B cell (primary cell): ENCODE measurements at regions not wholly inside any gene's neighbourhood (a gene's known extent, or its start where the extent isn't known, plus 50 kb on each side); places are given as distances from the start of the nearest gene placed in this dataset.

ENCODE experiments used
- ATAC-seq: fragments of 200-7000 bp; cut with Tn5 transposase; one replicate; pipeline ENCODE4 v1.10.0; 2021; ENCODE audit warnings: low read depth, mild to moderate bottlenecking, moderate number of reproducible peaks, moderate library complexity
- CTCF ChIA-PET: fragments of 350-600 bp; sonication (Branson Sonifier 250); formaldehyde crosslinking; loops from one replicate; lab custom pipeline; 2021; ENCODE audit warnings: antibody characterized with exemption, inconsistent platforms; lab: Charles Lee
- POLR2A ChIA-PET: fragments of 350-600 bp; sonication (Branson Sonifier 250); formaldehyde crosslinking; loops from one replicate; lab custom pipeline; 2021; ENCODE audit warnings: antibody characterized with exemption; lab: Charles Lee
- DNase-seq: peaks from one replicate; pipeline ENCODE4 v3.0.0; 2013
- H2AFZ ChIP-seq: 2 replicates; pipeline ENCODE4 v1.6.1; 2012; ENCODE audit warnings: mild to moderate bottlenecking, low read depth, low read length; ENCODE audit not compliant: insufficient read depth, poor library complexity, severe bottlenecking
- H3K27ac ChIP-seq, 2 donors: 1 replicate in 1 of 2; 2 replicates in 1 of 2; pipeline ENCODE4 v1.5.1; 2012 to 2013; ENCODE audit warnings: low read length in 2 of 2, mild to moderate bottlenecking in 2 of 2, moderate library complexity in 1 of 2
- H3K27me3 ChIP-seq, 4 experiments: fragments of 200-600 bp in 1 of 4; sonication (generic) in 1 of 4; replicated peaks in 1 of 4; 1 replicate in 2 of 4; 2 replicates in 2 of 4; pipeline versions ENCODE4 v1.6.1 to v1.7.0; 2013 to 2016; ENCODE audit warnings: low read length in 3 of 4, mild to moderate bottlenecking in 2 of 4, mixed read lengths in 1 of 4, moderate library complexity in 1 of 4; ENCODE audit not compliant: insufficient read depth in 4 of 4, control insufficient read depth in 3 of 4; ENCODE audit errors: control extremely low read depth in 1 of 4
- H3K36me3 ChIP-seq, 2 experiments: replicated peaks in 1 of 2; 1 replicate in 1 of 2; 2 replicates in 1 of 2; pipeline versions ENCODE4 v1.6.1 to v1.7.1; 2013; ENCODE audit warnings: low read length in 1 of 2; ENCODE audit not compliant: insufficient read depth in 2 of 2, control insufficient read depth in 1 of 2; ENCODE audit errors: control extremely low read depth in 1 of 2, extremely low read depth in 1 of 2
- H3K4me1 ChIP-seq, 2 donors: fragments of 200-600 bp in 1 of 2; sonication (generic) in 1 of 2; 1 replicate in 1 of 2; 2 replicates in 1 of 2; pipeline versions ENCODE4 v1.5.1 to v1.6.1; 2013 to 2017; ENCODE audit warnings: low read length in 2 of 2; ENCODE audit not compliant: control insufficient read depth in 2 of 2, insufficient read depth in 2 of 2
- H3K4me2 ChIP-seq: replicated peaks from 2 replicates; pipeline ENCODE3; 2012; ENCODE audit warnings: mild to moderate bottlenecking, low read depth, low read length; ENCODE audit not compliant: poor library complexity, severe bottlenecking
- H3K4me3 ChIP-seq, 5 experiments: fragments of 200-600 bp in 1 of 5; sonication (generic) in 1 of 5; 1 replicate in 3 of 5; 2 replicates in 2 of 5; pipeline versions ENCODE4 v1.5.1 to v1.7.0; 2011 to 2016; ENCODE audit warnings: low read length in 4 of 5, mild to moderate bottlenecking in 4 of 5, low read depth in 2 of 5, control low read depth in 1 of 5, moderate library complexity in 1 of 5; ENCODE audit not compliant: insufficient read depth in 1 of 5; ENCODE audit errors: control extremely low read depth in 1 of 5, extremely low read depth in 1 of 5
- H3K79me2 ChIP-seq: fragments of 200-600 bp; sonication (generic); one replicate; pipeline ENCODE4 v1.6.0; 2016; ENCODE audit warnings: low read length; ENCODE audit not compliant: control insufficient read depth, insufficient read depth
- H3K9ac ChIP-seq: fragments of 200-600 bp; sonication (generic); 2 replicates; pipeline ENCODE4 v1.6.1; 2017; ENCODE audit warnings: mild to moderate bottlenecking, low read length, moderate library complexity
- H3K9me3 ChIP-seq, 3 donors: one replicate each; pipeline versions ENCODE4 v1.6.1 to v1.7.1; 2013; ENCODE audit warnings: low read length in 2 of 3; ENCODE audit not compliant: control insufficient read depth in 2 of 3, insufficient read depth in 1 of 3; ENCODE audit errors: control extremely low read depth in 1 of 3
- H4K20me1 ChIP-seq: 2 replicates; pipeline ENCODE4 v1.6.0; 2012; ENCODE audit warnings: mild to moderate bottlenecking, low read length; ENCODE audit not compliant: insufficient read depth, control insufficient read depth, poor library complexity, severe bottlenecking
- H3K27ac Mint-ChIP-seq: one replicate; pipeline ENCODE4 v1.8.0; 2021; ENCODE audit warnings: mixed read lengths
- H3K27me3 Mint-ChIP-seq: one replicate; pipeline ENCODE4 v1.8.0; 2021; ENCODE audit warnings: mixed read lengths
- H3K4me1 Mint-ChIP-seq: one replicate; pipeline ENCODE4 v1.8.0; 2021; ENCODE audit warnings: mixed read lengths
- H3K4me3 Mint-ChIP-seq: one replicate; pipeline ENCODE4 v1.8.0; 2021; ENCODE audit warnings: mixed read lengths
- H3K9me3 Mint-ChIP-seq: one replicate; pipeline ENCODE4 v1.8.0; 2022; ENCODE audit warnings: mixed read lengths; ENCODE audit not compliant: insufficient read depth
- CTCF ChIP-seq: fragments of 200-600 bp; IDR thresholded peaks from one replicate; pipeline ENCODE4 v1.8.0; 2022; ENCODE audit warnings: antibody characterized with exemption, mild to moderate bottlenecking
- EZH2 ChIP-seq: IDR thresholded peaks from 2 replicates; pipeline ENCODE4 v1.6.1; 2012; ENCODE audit warnings: borderline replicate concordance, low read depth, mild to moderate bottlenecking, moderate library complexity, low read length; ENCODE audit not compliant: insufficient read depth, poor library complexity, severe bottlenecking
- intact Hi-C: fragments of 100-400 bp; cut with micrococcal nuclease; formaldehyde crosslinking; loops from one replicate; pipeline ENCODE4 v1.10.0; 2022

GRCh38 chr13:64305246-64305645 is 2889.6 kb upstream of the PCDH20 start:
- Mint-ChIP-seq H3K27ac (no peak overlapping the region), H3K4me3 (no peak overlapping the region), H3K27me3 (no peaks in the 10 kb centered on the region), H3K4me1 (no peaks in the 10 kb centered on the region), H3K9me3 (peaks cover 2% of the 10 kb centered on the region)
- ChIA-PET POLR2A (no interaction called here), CTCF (no interaction called here)
- H3K27me3 ChIP-seq: no peaks in the 10 kb centered on the region
- H3K4me1 ChIP-seq: no peaks in the 10 kb centered on the region
- H3K36me3 ChIP-seq: no peaks in the 10 kb centered on the region
- no peak for DNase-seq
- no peak overlapping the region for H3K4me3 ChIP-seq
- no peak overlapping the region for H3K9ac ChIP-seq
- no peak overlapping the region for H2AFZ ChIP-seq
- no peaks in the 10 kb centered on the region for H3K9me3 ChIP-seq
- ATAC-seq: no peak
- no peaks in the 10 kb centered on the region for H4K20me1 ChIP-seq
- intact Hi-C loops: no loop called here
- no peak overlapping the region for H3K4me2 ChIP-seq
- H3K27ac ChIP-seq: no peak overlapping the region
- TF ChIP-seq CTCF (no peak), EZH2 (no peak)
- H3K79me2 ChIP-seq: no peaks in the 10 kb centered on the region

GRCh38 chr13:64300239-64300638 is 2884.6 kb upstream of the PCDH20 start:
- ATAC-seq: no peak
- Mint-ChIP-seq H3K27me3 (no peaks in the 10 kb centered on the region), H3K27ac (no peak overlapping the region), H3K9me3 (no peaks in the 10 kb centered on the region), H3K4me3 (no peak overlapping the region), H3K4me1 (no peaks in the 10 kb centered on the region)
- intact Hi-C loops: no loop called here
- no peak for TF ChIP-seq CTCF
- TF ChIP-seq EZH2: no peak
- Histone ChIP-seq H3K4me3 (no peak overlapping the region), H3K27ac (no peak overlapping the region), H3K9ac (no peak overlapping the region), H4K20me1 (no peaks in the 10 kb centered on the region), H3K27me3 (no peaks in the 10 kb centered on the region), H3K4me2 (no peak overlapping the region), H3K9me3 (no peaks in the 10 kb centered on the region), H2AFZ (no peak overlapping the region), H3K36me3 (no peaks in the 10 kb centered on the region), H3K4me1 (no peaks in the 10 kb centered on the region), H3K79me2 (no peaks in the 10 kb centered on the region)
- ChIA-PET POLR2A (no interaction called here), CTCF (no interaction called here)
- DNase-seq: no peak
